H1 (cell line): ENCODE measurements at regions not wholly inside any gene's neighbourhood (a gene's known extent, or its start where the extent isn't known, plus 50 kb on each side); places are given as distances from the start of the nearest gene placed in this dataset.

Experiments used
- CTCF ChIA-PET: fragments of 300-600 bp; sonication (Branson Sonifier 250); formaldehyde crosslinking; loops from one replicate; lab custom pipeline; 2021; ENCODE audit not compliant: partially characterized antibody; lab: Charles Lee
- POLR2A ChIA-PET: fragments of 300-600 bp; sonication (Branson Sonifier 250); formaldehyde crosslinking; loops from one replicate; lab custom pipeline; 2021; ENCODE audit warnings: inconsistent platforms; ENCODE audit not compliant: partially characterized antibody; lab: Charles Lee
- DNase-seq, 2 experiments: peaks; one replicate each; pipeline versions ENCODE4 v3.0.0 to v3.0.0-alpha.2; 2010 to 2022; ENCODE audit warnings: low spot score in 2 of 2, low read depth in 1 of 2, mixed read lengths in 1 of 2
- FAIRE-seq: peaks from 2 replicates; lab custom pipeline; 2011; peaks lifted over from hg19 to GRCh38; lab: Jason Lieb, UNC
- H2AFZ ChIP-seq: 2 replicates; pipeline ENCODE4 v1.8.1; 2012; ENCODE audit warnings: low read length, inconsistent platforms
- H2AK5ac ChIP-seq: 2 replicates; pipeline ENCODE4 v1.6.1; 2013; ENCODE audit warnings: low read depth, low read length
- H2BK120ac ChIP-seq: replicated peaks from 2 replicates; pipeline ENCODE3; 2013; ENCODE audit warnings: low read depth, low read length, inconsistent platforms
- H2BK12ac ChIP-seq: 2 replicates; pipeline ENCODE4 v1.6.1; 2013; ENCODE audit warnings: low read depth, low read length
- H2BK15ac ChIP-seq: 2 replicates; pipeline ENCODE4 v1.6.1; 2013; ENCODE audit warnings: low read length
- H2BK20ac ChIP-seq: 2 replicates; pipeline ENCODE4 v1.6.1; 2013; ENCODE audit warnings: low read length
- H2BK5ac ChIP-seq: 2 replicates; pipeline ENCODE4 v1.6.1; 2013; ENCODE audit warnings: low read depth, low read length
- H3K14ac ChIP-seq: 2 replicates; pipeline ENCODE4 v1.6.1; 2013; ENCODE audit warnings: inconsistent platforms; ENCODE audit not compliant: insufficient read length
- H3K18ac ChIP-seq: 2 replicates; pipeline ENCODE4 v1.6.1; 2013; ENCODE audit warnings: low read length; ENCODE audit errors: extremely low read depth
- H3K23ac ChIP-seq: 2 replicates; pipeline ENCODE4 v1.6.1; 2013; ENCODE audit warnings: inconsistent platforms; ENCODE audit not compliant: insufficient read length
- H3K23me2 ChIP-seq: 2 replicates; pipeline ENCODE4 v1.6.1; 2013; ENCODE audit warnings: low read depth, low read length
- H3K27ac ChIP-seq: 2 replicates; pipeline ENCODE4 v1.6.1; 2011; ENCODE audit warnings: low read depth, low read length, inconsistent platforms
- H3K27me3 ChIP-seq, 4 experiments: replicated peaks in 1 of 4; 1 replicate in 1 of 4; 2 replicates in 3 of 4; pipeline versions ENCODE4 v1.6.1 to v1.8.1; 2011 to 2013; ENCODE audit warnings: low read length in 3 of 4, mild to moderate bottlenecking in 3 of 4, inconsistent platforms in 2 of 4, mixed read lengths in 2 of 4, moderate library complexity in 1 of 4; ENCODE audit not compliant: control insufficient read depth in 3 of 4, insufficient read depth in 3 of 4; ENCODE audit errors: extremely low read depth in 1 of 4
- H3K36me3 ChIP-seq, 4 experiments: 2 replicates each; pipeline versions ENCODE4 v1.6.1 to v1.8.1; 2011 to 2013; ENCODE audit warnings: mild to moderate bottlenecking in 4 of 4, low read length in 3 of 4, moderate library complexity in 2 of 4, control low read depth in 1 of 4, inconsistent platforms in 1 of 4; ENCODE audit not compliant: insufficient read depth in 4 of 4, control insufficient read depth in 2 of 4
- H3K4ac ChIP-seq: replicated peaks from 2 replicates; pipeline ENCODE3; 2013; ENCODE audit warnings: low read length, low read depth, mixed read lengths, inconsistent platforms; ENCODE audit not compliant: insufficient read length
- H3K4me1 ChIP-seq, 4 experiments: replicated peaks in 1 of 4; 1 replicate in 1 of 4; 2 replicates in 3 of 4; pipeline versions ENCODE4 v1.6.1 to v1.8.1; 2011 to 2013; ENCODE audit warnings: low read length in 3 of 4, inconsistent platforms in 2 of 4, mixed read lengths in 1 of 4; ENCODE audit not compliant: insufficient read depth in 4 of 4, control insufficient read depth in 3 of 4
- H3K4me2 ChIP-seq, 2 experiments: 2 replicates each; pipeline versions ENCODE4 v1.6.1 to v1.8.1; 2011 to 2013; ENCODE audit warnings: low read depth in 2 of 2, low read length in 2 of 2, control low read depth in 1 of 2, inconsistent platforms in 1 of 2, mild to moderate bottlenecking in 1 of 2; ENCODE audit not compliant: insufficient read depth in 1 of 2
- H3K4me3 ChIP-seq, 4 experiments: fragments of 200-600, 300-600 bp in 1 of 4; sonication (generic), shearing (Covaris generic), sonication (Bioruptor Twin) in 1 of 4; 2 replicates each; pipeline versions ENCODE4 v1.5.1 to v1.8.1; 2011 to 2016; ENCODE audit warnings: low read length in 4 of 4, low read depth in 3 of 4, control low read depth in 2 of 4, inconsistent platforms in 2 of 4, mild to moderate bottlenecking in 2 of 4, mixed read lengths in 1 of 4, moderate library complexity in 1 of 4; ENCODE audit not compliant: insufficient read depth in 2 of 4; ENCODE audit errors: extremely low read depth in 1 of 4
- H3K56ac ChIP-seq: replicated peaks from 2 replicates; pipeline ENCODE3; 2013; ENCODE audit warnings: low read depth, mild to moderate bottlenecking, mixed read lengths, low read length, inconsistent platforms; ENCODE audit not compliant: insufficient read length
- H3K79me1 ChIP-seq: 2 replicates; pipeline ENCODE4 v1.6.1; 2013; ENCODE audit warnings: low read depth, low read length, control low read depth
- H3K79me2 ChIP-seq, 2 experiments: 2 replicates each; pipeline versions ENCODE4 v1.6.1 to v1.8.1; 2012 to 2013; ENCODE audit warnings: low read length in 2 of 2, mild to moderate bottlenecking in 2 of 2, inconsistent platforms in 1 of 2; ENCODE audit not compliant: insufficient read depth in 2 of 2, control insufficient read depth in 1 of 2
- H3K9ac ChIP-seq, 4 experiments: replicated peaks in 1 of 4; 1 replicate in 1 of 4; 2 replicates in 3 of 4; pipeline versions ENCODE4 v1.6.1 to v1.8.1; 2011 to 2013; ENCODE audit warnings: low read depth in 3 of 4, low read length in 3 of 4, control low read depth in 2 of 4, mild to moderate bottlenecking in 2 of 4, moderate library complexity in 2 of 4, inconsistent platforms in 1 of 4; ENCODE audit errors: extremely low read depth in 1 of 4
- H3K9me3 ChIP-seq, 2 experiments: 2 replicates each; pipeline versions ENCODE4 v1.6.1 to v1.8.1; 2012 to 2013; ENCODE audit warnings: mild to moderate bottlenecking in 2 of 2, moderate library complexity in 2 of 2, control low read depth in 1 of 2, inconsistent platforms in 1 of 2, low read depth in 1 of 2, low read length in 1 of 2, mixed read lengths in 1 of 2; ENCODE audit not compliant: insufficient read depth in 2 of 2
- H4K20me1 ChIP-seq, 2 experiments: replicated peaks in 1 of 2; 2 replicates each; pipeline versions ENCODE3 to v1.8.1; 2011 to 2013; ENCODE audit warnings: inconsistent platforms in 2 of 2, low read length in 2 of 2, mild to moderate bottlenecking in 1 of 2; ENCODE audit not compliant: insufficient read depth in 2 of 2, control insufficient read depth in 1 of 2
- H4K5ac ChIP-seq: 2 replicates; pipeline ENCODE4 v1.6.1; 2013; ENCODE audit warnings: low read length, low read depth, mixed read lengths, inconsistent platforms; ENCODE audit not compliant: insufficient read length
- H4K8ac ChIP-seq: 2 replicates; pipeline ENCODE4 v1.8.0; 2013; ENCODE audit warnings: mild to moderate bottlenecking, moderate library complexity, low read length, inconsistent platforms; ENCODE audit not compliant: insufficient read depth; ENCODE audit errors: extremely low read depth
- H4K91ac ChIP-seq: replicated peaks from 2 replicates; pipeline ENCODE3; 2013; ENCODE audit warnings: low read length, mixed read lengths, inconsistent platforms; ENCODE audit not compliant: insufficient read length
- BACH1 ChIP-seq: IDR thresholded peaks from 2 replicates; pipeline ENCODE4 v1.6.1; 2012; ENCODE audit warnings: low read length, improper control_type of control experiment
- CBX5 ChIP-seq: fragments of 300-800, 300-1000 bp; sonication (generic); IDR thresholded peaks from 2 replicates; pipeline ENCODE4 v1.7.1; 2016; ENCODE audit warnings: antibody characterized with exemption, low read length, low read depth
- CHD1 ChIP-seq: IDR thresholded peaks from 2 replicates; pipeline ENCODE4 v1.6.1; 2012; ENCODE audit warnings: low read depth, low read length, improper control_type of control experiment
- CHD2 ChIP-seq: IDR thresholded peaks from 2 replicates; pipeline ENCODE4 v1.6.1; 2012; ENCODE audit warnings: low read length, improper control_type of control experiment
- EGR1 ChIP-seq: IDR thresholded peaks from 2 replicates; pipeline ENCODE4 v1.6.1; 2011; ENCODE audit warnings: low read depth, low read length, borderline replicate concordance
- EZH2 ChIP-seq: fragments of 200-600 bp; sonication (generic); IDR thresholded peaks from 2 replicates; pipeline ENCODE4 v1.7.1; 2012; ENCODE audit warnings: low read depth, mild to moderate bottlenecking, moderate library complexity, low read length, inconsistent platforms; ENCODE audit not compliant: severe bottlenecking
- HDAC6 ChIP-seq: IDR thresholded peaks from one replicate; pipeline ENCODE4 v1.7.1; 2012; ENCODE audit warnings: low read depth, mild to moderate bottlenecking, inconsistent platforms, low read length, moderate library complexity
- POU5F1 ChIP-seq: IDR thresholded peaks from 2 replicates; pipeline ENCODE4 v1.6.1; 2011; ENCODE audit warnings: low read depth, mild to moderate bottlenecking, low read length, moderate library complexity
- RXRA ChIP-seq: IDR thresholded peaks from 2 replicates; pipeline ENCODE4 v1.6.1; 2011; ENCODE audit warnings: low read depth, mild to moderate bottlenecking, low read length, moderate library complexity; ENCODE audit not compliant: insufficient read depth
- USF2 ChIP-seq: IDR thresholded peaks from 2 replicates; pipeline ENCODE4 v1.6.1; 2011; ENCODE audit warnings: low read length, improper control_type of control experiment
- WGBS, 2 experiments: shearing (Covaris generic) in 1 of 2; methylation state at CpG; one replicate each; pipeline versions ENCODE4 v1.1.6 to v1.1.7; 2013 to 2015; ENCODE audit warnings: low lambda C conversion rate in 2 of 2, mixed read lengths in 2 of 2, inconsistent platforms in 1 of 2, low coverage in 1 of 2, missing lambda C conversion rate in 1 of 2; ENCODE audit not compliant: insufficient replicate concordance in 2 of 2, insufficient coverage in 1 of 2, insufficient read length in 1 of 2; ENCODE audit errors: extremely low coverage in 1 of 2, missing lambda C conversion rate in 1 of 2; 5-methylcytosine and 5-hydroxymethylcytosine counted together

- H3K79me2 ChIP-seq, result no peaks in the 10 kb centered on the region
- FAIRE-seq, result no peak
- CTCF ChIA-PET, result interaction anchor here (0.6 to 1.2 kb wide), 2 partner anchors 9 to 373 kb away, joined by 3 read pairs; no protein-coding TSS in a partner anchor
- H3K9me3 ChIP-seq, result no peaks in the 10 kb centered on the region
- no peak overlapping the region for H3K27ac ChIP-seq
- no peak overlapping the region for H4K8ac ChIP-seq
- no peaks in the 10 kb centered on the region for H3K36me3 ChIP-seq
- no peak overlapping the region for H3K23ac ChIP-seq
- H2BK15ac ChIP-seq, result no peak overlapping the region
- H3K79me1 ChIP-seq, result no peaks in the 10 kb centered on the region
- H3K23me2 ChIP-seq, result no peaks in the 10 kb centered on the region; the same call in 1 of the 2 replicates
- H2BK120ac ChIP-seq, result peak overlapping the region; percentile 95
- POLR2A ChIA-PET, result no interaction called here
- H4K20me1 ChIP-seq, result no peaks in the 10 kb centered on the region
- H4K91ac ChIP-seq, result no peak overlapping the region
- no peak overlapping the region for H3K56ac ChIP-seq
- H3K9ac ChIP-seq, result no peak overlapping the region
- no peak overlapping the region for H2BK12ac ChIP-seq
- H3K4ac ChIP-seq, result no peak overlapping the region
- peak overlapping the region; percentile 54 to 69 for H3K4me2 ChIP-seq
- 0 out of 7 replicates have a peak, but pooled peaks cover 0 to 3% (median 0%) of the 10 kb centered on the region in 4 experiments for H3K27me3 ChIP-seq
- H3K4me1 ChIP-seq, result peaks cover 0 to 12% (median 8%) of the 10 kb centered on the region in 4 experiments; a peak in 5 of 7 replicates
- 6% methylated on average over 9 of the region's 9 CpGs; no CpG with 5 or more reads in 1 of the 2 experiments for WGBS, 2 experiments
- H2AK5ac ChIP-seq, result no peak overlapping the region
- no peak overlapping the region for H2AFZ ChIP-seq
- no peak overlapping the region for H3K14ac ChIP-seq
- peak overlapping the region in 1 of 4 experiments; percentile 46; a peak in 3 of 8 replicates for H3K4me3 ChIP-seq
- 0 out of 2 replicates have a peak overlapping the region, but pooled peaks have one; percentile 21 for H2BK20ac ChIP-seq
- H3K18ac ChIP-seq, result 0 out of 2 replicates have a peak overlapping the region, but pooled peaks have one; percentile 62
- no peak overlapping the region for H4K5ac ChIP-seq
- DNase-seq, result no peak
- H2BK5ac ChIP-seq, result no peak overlapping the region
- TF ChIP-seq EZH2 (no peak), HDAC6 (no peak), EGR1 (no peak), CBX5 (no peak), CHD1 (no peak), CHD2 (no peak), BACH1 (no peak), RXRA (no peak), POU5F1 (no peak), USF2 (no peak)
These were observed 225.0 kb downstream of the GXYLT1 start for GRCh38 chr12:41919526-41920261.
